Type B pancreatic cell (in vitro differentiated cells): ENCODE measurements at regions not wholly inside any gene's neighbourhood (a gene's known extent, or its start where the extent isn't known, plus 50 kb on each side); places are given as distances from the start of the nearest gene placed in this dataset.

Source experiments
- DNase-seq: peaks from one replicate; pipeline ENCODE4 v3.0.0; 2021; ENCODE audit warnings: mixed read lengths; ENCODE audit not compliant: unreplicated experiment; ENCODE audit errors: extremely low spot score
- H3K27ac Mint-ChIP-seq: 2 replicates; pipeline ENCODE4 v1.8.0; 2021; ENCODE audit warnings: mild to moderate bottlenecking, mixed read lengths
- H3K27me3 Mint-ChIP-seq: 2 replicates; pipeline ENCODE4 v1.8.0; 2021; ENCODE audit warnings: mixed read lengths
- H3K36me3 Mint-ChIP-seq: 2 replicates; pipeline ENCODE4 v1.8.0; 2021; ENCODE audit warnings: mixed read lengths
- H3K4me1 Mint-ChIP-seq: one replicate; pipeline ENCODE4 v1.8.0; 2021; ENCODE audit warnings: mixed read lengths; ENCODE audit not compliant: unreplicated experiment
- H3K4me3 Mint-ChIP-seq: 2 replicates; pipeline ENCODE4 v1.8.0; 2021; ENCODE audit warnings: mild to moderate bottlenecking, mixed read lengths
- H3K9me3 Mint-ChIP-seq: 2 replicates; pipeline ENCODE4 v1.8.0; 2021; ENCODE audit warnings: mixed read lengths
- CTCF ChIP-seq: fragments of 200-600 bp; sonication (generic); conservative IDR thresholded peaks from 2 replicates; pipeline ENCODE4 v1.5.0; 2021; ENCODE audit warnings: antibody characterized with exemption, mild to moderate bottlenecking

DNA sequence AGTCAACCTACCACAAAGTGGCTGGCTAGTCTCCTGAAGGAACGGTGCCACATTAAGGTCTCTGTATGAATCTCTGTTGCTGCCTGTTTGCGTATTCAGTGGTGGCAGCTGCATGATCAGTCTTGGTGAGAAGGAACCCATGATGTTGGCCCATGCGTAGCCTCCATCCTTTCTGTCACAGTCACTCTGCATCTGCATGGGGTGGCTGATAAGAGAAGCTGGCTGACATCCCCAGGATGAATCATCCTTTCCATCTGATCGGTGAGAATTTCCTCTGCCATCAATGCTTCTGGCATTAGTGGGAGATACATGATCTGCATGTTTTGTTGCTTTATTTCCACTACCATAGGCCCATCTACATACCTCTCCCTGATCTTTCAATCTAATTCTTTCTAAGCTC is 199.0 kb upstream of the NECTIN1 start:
- no peak for DNase-seq
- Mint-ChIP-seq H3K27ac (no peak overlapping the region), H3K9me3 (peaks cover 5% of the 10 kb centered on the region), H3K4me1 (no peaks in the 10 kb centered on the region), H3K27me3 (peaks cover 28% of the 10 kb centered on the region), H3K36me3 (no peaks in the 10 kb centered on the region), H3K4me3 (no peak overlapping the region)
- TF ChIP-seq CTCF: no peak

- no peak for DNase-seq
- Mint-ChIP-seq H3K4me1 (peaks cover 5% of the 10 kb centered on the region), H3K36me3 (no peaks in the 10 kb centered on the region), H3K9me3 (no peaks in the 10 kb centered on the region), H3K27me3 (peaks cover 30% of the 10 kb centered on the region), H3K27ac (no peak overlapping the region), H3K4me3 (no peak overlapping the region)
- no peak for TF ChIP-seq CTCF
Observed at GRCh38 chr11:119924017-119924416, 195.0 kb upstream of the NECTIN1 start.

DNA sequence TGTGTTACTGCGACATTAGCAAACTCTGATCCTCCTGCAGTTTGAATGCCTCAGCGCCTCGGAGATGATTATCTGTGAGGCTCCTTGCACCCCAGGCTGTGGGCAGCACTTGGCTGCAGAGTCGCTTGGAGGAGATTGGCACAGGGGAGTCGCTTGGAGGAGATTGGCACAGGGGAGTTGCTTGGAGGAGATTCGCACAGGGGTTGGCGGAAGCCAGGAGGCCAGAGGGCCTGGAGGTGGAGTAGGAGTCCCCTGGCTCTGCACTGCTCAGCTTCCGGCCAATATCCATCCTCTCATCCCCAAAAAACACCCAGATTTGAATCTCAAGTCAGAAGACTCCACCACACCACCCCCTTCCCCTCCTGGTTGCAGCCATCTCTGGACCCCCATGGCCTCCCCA is 192.6 kb upstream of the NECTIN1 start:
- Mint-ChIP-seq H3K9me3 (no peaks in the 10 kb centered on the region), H3K4me1 (peaks cover 5% of the 10 kb centered on the region), H3K36me3 (no peaks in the 10 kb centered on the region), H3K27ac (no peak overlapping the region), H3K4me3 (no peak overlapping the region), H3K27me3 (peaks cover 40% of the 10 kb centered on the region)
- DNase-seq: no peak
- no peak for TF ChIP-seq CTCF

DNA sequence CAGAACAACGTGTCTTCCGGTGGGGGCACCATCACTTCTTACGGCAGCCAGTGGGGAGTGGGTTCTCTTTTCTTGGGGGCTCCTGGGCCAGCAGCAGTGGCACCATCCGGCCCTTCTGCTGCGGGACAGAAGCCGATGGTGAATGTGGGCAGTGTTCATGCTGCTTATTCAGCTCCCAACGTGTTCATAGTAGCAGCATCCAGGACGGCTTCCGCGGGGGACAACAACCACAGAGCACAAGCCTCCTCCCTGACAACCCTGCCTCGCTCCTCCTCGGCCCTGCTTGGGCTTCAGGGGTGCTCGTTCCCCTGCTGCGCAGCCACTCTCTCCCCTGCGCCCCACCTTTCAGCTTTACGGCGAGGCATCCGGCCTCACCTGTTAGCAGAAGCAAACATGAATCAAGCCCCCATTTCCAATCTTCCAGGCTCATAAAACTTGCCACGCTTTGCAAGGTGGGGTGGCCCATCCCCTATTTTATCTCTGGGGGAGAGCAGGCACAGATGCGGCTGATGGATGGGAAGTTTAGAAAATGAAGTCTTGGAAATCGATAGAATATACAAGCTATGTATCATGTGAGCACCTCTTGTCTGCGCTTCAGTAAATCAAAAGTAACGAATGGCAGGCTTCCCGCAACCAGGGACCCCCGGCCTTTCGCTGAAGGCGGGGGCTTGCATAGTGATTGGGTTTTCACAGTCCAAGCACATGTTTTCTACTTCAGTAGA is 191.8 kb upstream of the NECTIN1 start:
- peaks cover 40% of the 10 kb centered on the region for H3K27me3 Mint-ChIP-seq

GRCh38 chr11:119919656-119920055 is 190.7 kb upstream of the NECTIN1 start:
- no peaks in the 10 kb centered on the region for H3K9me3 Mint-ChIP-seq
- H3K36me3 Mint-ChIP-seq: no peaks in the 10 kb centered on the region
- H3K27me3 Mint-ChIP-seq: peaks cover 40% of the 10 kb centered on the region
- H3K4me1 Mint-ChIP-seq: peaks cover 5% of the 10 kb centered on the region
- no peak overlapping the region for H3K27ac Mint-ChIP-seq
- H3K4me3 Mint-ChIP-seq: no peak overlapping the region
- DNase-seq: no peak
- TF ChIP-seq CTCF: no peak

More for the DNA sequence above, 191.8 kb upstream of the NECTIN1 start:
- Mint-ChIP-seq H3K4me3 (no peak overlapping the region), H3K9me3 (no peaks in the 10 kb centered on the region), H3K36me3 (no peaks in the 10 kb centered on the region), H3K4me1 (peaks cover 5% of the 10 kb centered on the region), H3K27ac (no peak overlapping the region)
- DNase-seq: no peak
- no peak for TF ChIP-seq CTCF
